ENCODE measurements at regions not wholly inside any gene's neighbourhood (a gene's known extent, or its start where the extent isn't known, plus 50 kb on each side); places are given as distances from the start of the nearest gene placed in this dataset.

- DNase-seq (ENCODE audit: low spot score) = no peak
- ATAC-seq = no peak
- Histone ChIP-seq H3K27me3 (ENCODE audit: control insufficient read depth in 1 of 2, insufficient read depth in 2 of 2, low read length in 2 of 2) (no peaks in the 10 kb centered on the region), H3K36me3 (replicated peaks in 1 of 2; ENCODE audit: control insufficient read depth in 1 of 2, insufficient read depth in 2 of 2, low read length in 2 of 2) (no peaks in the 10 kb centered on the region), H3K79me2 (ENCODE audit: insufficient read depth, low read length) (no peaks in the 10 kb centered on the region), H3K9me3 (ENCODE audit: low read length) (peaks cover 33% of the 10 kb centered on the region), H4K20me1 (ENCODE audit: insufficient read depth, low read length) (no peaks in the 10 kb centered on the region), H3K4me2 (ENCODE audit: low read depth, low read length) (no peak overlapping the region), H3K4me1 (ENCODE audit: insufficient read depth, low read length) (no peaks in the 10 kb centered on the region), H3K9ac (ENCODE audit: insufficient read depth, low read depth, low read length) (no peak overlapping the region), H2AFZ (ENCODE audit: low read length) (no peak overlapping the region), H3K4me3 (replicated peaks in 1 of 3; ENCODE audit: insufficient read depth in 1 of 3, low read depth in 2 of 3, low read length in 3 of 3) (no peak overlapping the region), H3K27ac (ENCODE audit: extremely low read length, insufficient read depth, low read length) (no peak overlapping the region)
- intact Hi-C loops (cut with micrococcal nuclease; ENCODE audit: unreplicated experiment) (no loop called here), in situ Hi-C loops (cut with HindIII; ENCODE audit: extremely low pct_ligation_motif_present, low pct_unique_long_range_greater_than_20kb) (no loop called here)
- FAIRE-seq = no peak
- CTCF ChIA-PET (ENCODE audit: low intra/inter-chr PET ratio, low total read pairs) = no interaction called here
- WGBS (ENCODE audit: low lambda C conversion rate) = 1% methylated on average over 2 of the region's 2 CpGs
- POLR2A ChIA-PET = no interaction called here
- BruUV-seq (replicated peaks) = no TSS peak
- TF ChIP-seq SIN3A (IDR thresholded peaks at IDR 0.05; ENCODE audit: borderline replicate concordance, low read depth, low read length) (no peak), TERF1 (CRISPR knock-in tag; IDR thresholded peaks at IDR 0.05) (no peak), RARA (CRISPR knock-in tag; IDR thresholded peaks at IDR 0.05) (no peak), CHD4 (IDR thresholded peaks at IDR 0.05; ENCODE audit: borderline replicate concordance, low read length) (no peak), ZSCAN9 (CRISPR knock-in tag; IDR thresholded peaks at IDR 0.05; ENCODE audit: borderline replicate concordance) (no peak), SSRP1 (CRISPR knock-in tag; IDR thresholded peaks at IDR 0.05) (no peak), ZFP36L1 (CRISPR knock-in tag; IDR thresholded peaks at IDR 0.05) (no peak), JDP2 (CRISPR knock-in tag; IDR thresholded peaks at IDR 0.05; ENCODE audit: borderline replicate concordance) (no peak), HES4 (CRISPR knock-in tag; IDR thresholded peaks at IDR 0.05; ENCODE audit: borderline replicate concordance) (no peak), PHF20 (CRISPR knock-in tag; IDR thresholded peaks at IDR 0.05) (no peak), MEIS2 (CRISPR knock-in tag; IDR thresholded peaks at IDR 0.05) (no peak), REXO4 (CRISPR knock-in tag; IDR thresholded peaks at IDR 0.05; ENCODE audit: borderline replicate concordance) (no peak), KLF16 (CRISPR knock-in tag; IDR thresholded peaks at IDR 0.05) (no peak), ZNF232 (CRISPR knock-in tag; IDR thresholded peaks at IDR 0.05; ENCODE audit: borderline replicate concordance) (no peak)
- TF ChIP-seq, protein P1, sequence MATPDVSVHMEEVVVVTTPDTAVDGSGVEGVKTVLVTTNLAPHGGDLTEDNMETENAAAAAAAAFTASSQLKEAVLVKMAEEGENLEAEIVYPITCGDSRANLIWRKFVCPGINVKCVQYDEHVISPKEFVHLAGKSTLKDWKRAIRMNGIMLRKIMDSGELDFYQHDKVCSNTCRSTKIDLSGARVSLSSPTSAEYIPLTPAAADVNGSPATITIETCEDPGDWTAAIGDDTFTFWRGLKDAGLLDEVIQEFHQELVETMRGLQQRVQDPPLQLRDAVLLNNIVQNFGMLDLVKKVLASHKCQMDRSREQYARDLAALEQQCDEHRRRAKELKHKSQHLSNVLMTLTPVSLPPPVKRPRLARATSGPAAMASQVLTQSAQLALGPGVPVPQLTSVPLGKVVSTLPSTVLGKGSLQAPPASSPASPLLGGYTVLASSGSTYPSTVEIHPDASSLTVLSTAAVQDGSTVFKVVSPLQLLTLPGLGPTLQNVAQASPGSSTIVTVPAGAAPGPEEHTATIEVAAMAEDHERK (CRISPR knock-in tag; IDR thresholded peaks at IDR 0.05; ENCODE audit: low read depth) = no peak
- TF ChIP-seq, protein P2, sequence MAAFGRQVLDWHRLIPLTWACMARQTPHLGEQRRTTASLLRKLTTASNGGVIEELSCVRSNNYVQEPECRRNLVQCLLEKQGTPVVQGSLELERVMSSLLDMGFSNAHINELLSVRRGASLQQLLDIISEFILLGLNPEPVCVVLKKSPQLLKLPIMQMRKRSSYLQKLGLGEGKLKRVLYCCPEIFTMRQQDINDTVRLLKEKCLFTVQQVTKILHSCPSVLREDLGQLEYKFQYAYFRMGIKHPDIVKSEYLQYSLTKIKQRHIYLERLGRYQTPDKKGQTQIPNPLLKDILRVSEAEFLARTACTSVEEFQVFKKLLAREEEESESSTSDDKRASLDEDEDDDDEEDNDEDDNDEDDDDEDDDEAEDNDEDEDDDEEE (CRISPR knock-in tag; IDR thresholded peaks at IDR 0.05) = no peak
- TF ChIP-seq, protein P3, sequence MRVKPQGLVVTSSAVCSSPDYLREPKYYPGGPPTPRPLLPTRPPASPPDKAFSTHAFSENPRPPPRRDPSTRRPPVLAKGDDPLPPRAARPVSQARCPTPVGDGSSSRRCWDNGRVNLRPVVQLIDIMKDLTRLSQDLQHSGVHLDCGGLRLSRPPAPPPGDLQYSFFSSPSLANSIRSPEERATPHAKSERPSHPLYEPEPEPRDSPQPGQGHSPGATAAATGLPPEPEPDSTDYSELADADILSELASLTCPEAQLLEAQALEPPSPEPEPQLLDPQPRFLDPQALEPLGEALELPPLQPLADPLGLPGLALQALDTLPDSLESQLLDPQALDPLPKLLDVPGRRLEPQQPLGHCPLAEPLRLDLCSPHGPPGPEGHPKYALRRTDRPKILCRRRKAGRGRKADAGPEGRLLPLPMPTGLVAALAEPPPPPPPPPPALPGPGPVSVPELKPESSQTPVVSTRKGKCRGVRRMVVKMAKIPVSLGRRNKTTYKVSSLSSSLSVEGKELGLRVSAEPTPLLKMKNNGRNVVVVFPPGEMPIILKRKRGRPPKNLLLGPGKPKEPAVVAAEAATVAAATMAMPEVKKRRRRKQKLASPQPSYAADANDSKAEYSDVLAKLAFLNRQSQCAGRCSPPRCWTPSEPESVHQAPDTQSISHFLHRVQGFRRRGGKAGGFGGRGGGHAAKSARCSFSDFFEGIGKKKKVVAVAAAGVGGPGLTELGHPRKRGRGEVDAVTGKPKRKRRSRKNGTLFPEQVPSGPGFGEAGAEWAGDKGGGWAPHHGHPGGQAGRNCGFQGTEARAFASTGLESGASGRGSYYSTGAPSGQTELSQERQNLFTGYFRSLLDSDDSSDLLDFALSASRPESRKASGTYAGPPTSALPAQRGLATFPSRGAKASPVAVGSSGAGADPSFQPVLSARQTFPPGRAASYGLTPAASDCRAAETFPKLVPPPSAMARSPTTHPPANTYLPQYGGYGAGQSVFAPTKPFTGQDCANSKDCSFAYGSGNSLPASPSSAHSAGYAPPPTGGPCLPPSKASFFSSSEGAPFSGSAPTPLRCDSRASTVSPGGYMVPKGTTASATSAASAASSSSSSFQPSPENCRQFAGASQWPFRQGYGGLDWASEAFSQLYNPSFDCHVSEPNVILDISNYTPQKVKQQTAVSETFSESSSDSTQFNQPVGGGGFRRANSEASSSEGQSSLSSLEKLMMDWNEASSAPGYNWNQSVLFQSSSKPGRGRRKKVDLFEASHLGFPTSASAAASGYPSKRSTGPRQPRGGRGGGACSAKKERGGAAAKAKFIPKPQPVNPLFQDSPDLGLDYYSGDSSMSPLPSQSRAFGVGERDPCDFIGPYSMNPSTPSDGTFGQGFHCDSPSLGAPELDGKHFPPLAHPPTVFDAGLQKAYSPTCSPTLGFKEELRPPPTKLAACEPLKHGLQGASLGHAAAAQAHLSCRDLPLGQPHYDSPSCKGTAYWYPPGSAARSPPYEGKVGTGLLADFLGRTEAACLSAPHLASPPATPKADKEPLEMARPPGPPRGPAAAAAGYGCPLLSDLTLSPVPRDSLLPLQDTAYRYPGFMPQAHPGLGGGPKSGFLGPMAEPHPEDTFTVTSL (CRISPR knock-in tag; IDR thresholded peaks at IDR 0.05; ENCODE audit: borderline replicate concordance) = no peak
Observed at GRCh38 chr13:77980592-77980991, 62.0 kb upstream of the EDNRB start.

All from HepG2 (cell line).